Dermis blood vessel endothelial cell (primary cell): ENCODE measurements at regions not wholly inside any gene's neighbourhood (a gene's known extent, or its start where the extent isn't known, plus 50 kb on each side); places are given as distances from the start of the nearest gene placed in this dataset.
A peak's percentile ranks its signal among the peaks of the same experiment; 100 is the strongest.
"Not testable (repeated sequence)": the region's sequence is repeated elsewhere in the genome, so short reads cannot be mapped to it uniquely, and the experiment has no call there.

Experiments
- DNase-seq: peaks from one replicate; pipeline ENCODE4 v3.0.0; 2010

- DNase-seq: no peak
Observed at GRCh38 chr13:89518289-89519077, 1829.0 kb upstream of the MIR17HG start.

GRCh38 chr13:89520468-89520867 is 1827.0 kb upstream of the MIR17HG start:
- no peak for DNase-seq

GRCh38 chr13:89521672-89522071 is 1825.8 kb upstream of the MIR17HG start:
- DNase-seq: not testable (repeated sequence)

- DNase-seq: no peak
Observed at GRCh38 chr13:89541091-89542030, 1806.1 kb upstream of the MIR17HG start.

GRCh38 chr13:89550938-89551337 is 1796.5 kb upstream of the MIR17HG start:
- peak; percentile 5 for DNase-seq

- DNase-seq: no peak
Observed at GRCh38 chr13:89554801-89555200, 1792.7 kb upstream of the MIR17HG start.

GRCh38 chr13:89565476-89566100 is 1781.9 kb upstream of the MIR17HG start:
- no peak for DNase-seq

- DNase-seq: no peak
Observed at GRCh38 chr13:89567025-89567424, 1780.5 kb upstream of the MIR17HG start.

GRCh38 chr13:89568276-89568675 is 1779.2 kb upstream of the MIR17HG start:
- no peak for DNase-seq

GRCh38 chr13:89568746-89569145 is 1778.7 kb upstream of the MIR17HG start:
- DNase-seq: no peak

GRCh38 chr13:89571676-89572075 is 1775.8 kb upstream of the MIR17HG start:
- no peak for DNase-seq

GRCh38 chr13:89574077-89574476 is 1773.4 kb upstream of the MIR17HG start:
- no peak for DNase-seq

GRCh38 chr13:89577301-89577700 is 1770.2 kb upstream of the MIR17HG start:
- DNase-seq: no peak

- no peak for DNase-seq
Observed at GRCh38 chr13:89584058-89584620, 1763.3 kb upstream of the MIR17HG start.

GRCh38 chr13:89602655-89603054 is 1744.8 kb upstream of the MIR17HG start:
- DNase-seq: no peak

- DNase-seq: no peak
Observed at GRCh38 chr13:89603187-89603586, 1744.3 kb upstream of the MIR17HG start.

GRCh38 chr13:89609318-89609717 is 1738.2 kb upstream of the MIR17HG start:
- no peak for DNase-seq

- no peak for DNase-seq
Observed at GRCh38 chr13:89610331-89610730, 1737.2 kb upstream of the MIR17HG start.

- no peak for DNase-seq
Observed at GRCh38 chr13:89610881-89611280, 1736.6 kb upstream of the MIR17HG start.

GRCh38 chr13:89627996-89628395 is 1719.5 kb upstream of the MIR17HG start:
- no peak for DNase-seq

- no peak for DNase-seq
Observed at GRCh38 chr13:89628567-89628966, 1718.9 kb upstream of the MIR17HG start.

- DNase-seq: no peak
Observed at GRCh38 chr13:89650226-89650625, 1697.3 kb upstream of the MIR17HG start.

- no peak for DNase-seq
Observed at GRCh38 chr13:89660752-89661151, 1686.7 kb upstream of the MIR17HG start.
